Stomach smooth muscle (tissue), 2 donors: ENCODE measurements at regions not wholly inside any gene's neighbourhood (a gene's known extent, or its start where the extent isn't known, plus 50 kb on each side); places are given as distances from the start of the nearest gene placed in this dataset.

ENCODE experiments used
- H3K27ac ChIP-seq: one replicate; pipeline ENCODE4 v1.7.0; 2013; ENCODE audit warnings: mild to moderate bottlenecking, low read length, inconsistent platforms
- H3K27me3 ChIP-seq, 2 donors: one replicate each; pipeline ENCODE4 v1.7.0; 2013; ENCODE audit warnings: low read length in 2 of 2; ENCODE audit not compliant: insufficient read depth in 2 of 2, control insufficient read depth in 1 of 2
- H3K36me3 ChIP-seq, 2 donors: one replicate each; pipeline ENCODE4 v1.7.0; 2013; ENCODE audit warnings: low read length in 2 of 2; ENCODE audit not compliant: control insufficient read depth in 2 of 2, insufficient read depth in 2 of 2
- H3K4me1 ChIP-seq: one replicate; pipeline ENCODE4 v1.7.0; 2013; ENCODE audit warnings: low read length; ENCODE audit not compliant: control insufficient read depth, insufficient read depth
- H3K4me3 ChIP-seq, 2 donors: one replicate each; pipeline ENCODE4 v1.7.0; 2013; ENCODE audit warnings: low read length in 2 of 2
- H3K9ac ChIP-seq, 2 donors: one replicate each; pipeline ENCODE4 v1.7.0; 2013; ENCODE audit warnings: low read length in 2 of 2, mild to moderate bottlenecking in 1 of 2
- H3K9me3 ChIP-seq, 2 donors: one replicate each; pipeline ENCODE4 v1.7.0; 2013; ENCODE audit warnings: low read length in 2 of 2; ENCODE audit not compliant: control insufficient read depth in 2 of 2
- donor health status: healthy.
- donor health status: Pancreatic carcinoma.

- no peaks in the 10 kb centered on the region for H3K4me1 ChIP-seq
- H3K9ac ChIP-seq = no peak overlapping the region
- H3K27me3 ChIP-seq = no peaks in the 10 kb centered on the region
- H3K9me3 ChIP-seq = no peaks in the 10 kb centered on the region
- H3K27ac ChIP-seq = no peak overlapping the region
- H3K4me3 ChIP-seq = peak overlapping the region in 1 of 2 donors; percentile 10
- no peaks in the 10 kb centered on the region for H3K36me3 ChIP-seq
Measured at GRCh38 chr4:17206829-17207801, 304.8 kb downstream of the QDPR start.

- no peak overlapping the region for H3K9ac ChIP-seq
- no peaks in the 10 kb centered on the region for H3K4me1 ChIP-seq
- no peak overlapping the region for H3K4me3 ChIP-seq
- H3K27me3 ChIP-seq = no peaks in the 10 kb centered on the region
- no peak overlapping the region for H3K27ac ChIP-seq
- no peaks in the 10 kb centered on the region for H3K36me3 ChIP-seq
- no peaks in the 10 kb centered on the region for H3K9me3 ChIP-seq
Measured at GRCh38 chr4:17204908-17205307, 306.5 kb upstream of the LDB2 start.

GRCh38 chr4:17203797-17204196, 305.4 kb upstream of the LDB2 start:
- H3K27ac ChIP-seq = no peak overlapping the region
- no peak overlapping the region for H3K4me3 ChIP-seq
- H3K36me3 ChIP-seq = no peaks in the 10 kb centered on the region
- H3K4me1 ChIP-seq = no peaks in the 10 kb centered on the region
- H3K9ac ChIP-seq = no peak overlapping the region
- H3K27me3 ChIP-seq = no peaks in the 10 kb centered on the region
- no peaks in the 10 kb centered on the region for H3K9me3 ChIP-seq

GRCh38 chr4:17197070-17197469, 298.6 kb upstream of the LDB2 start:
- H3K9me3 ChIP-seq = peaks cover 0 to 4% of the 10 kb centered on the region in 2 donors
- no peak overlapping the region for H3K4me3 ChIP-seq
- H3K9ac ChIP-seq = no peak overlapping the region
- H3K36me3 ChIP-seq = no peaks in the 10 kb centered on the region
- H3K27ac ChIP-seq = no peak overlapping the region
- no peaks in the 10 kb centered on the region for H3K27me3 ChIP-seq
- H3K4me1 ChIP-seq = peaks cover 4% of the 10 kb centered on the region

- Histone ChIP-seq H3K27me3 (no peaks in the 10 kb centered on the region), H3K9me3 (peaks cover 0 to 4% of the 10 kb centered on the region in 2 donors), H3K4me1 (peaks cover 4% of the 10 kb centered on the region), H3K4me3 (no peak overlapping the region), H3K36me3 (no peaks in the 10 kb centered on the region), H3K9ac (no peak overlapping the region), H3K27ac (no peak overlapping the region)
Measured at GRCh38 chr4:17195461-17196275, 297.2 kb upstream of the LDB2 start.

- no peaks in the 10 kb centered on the region for H3K36me3 ChIP-seq
Measured at GRCh38 chr4:17194586-17194985, 296.1 kb upstream of the LDB2 start.

GRCh38 chr4:17189759-17190158, 291.3 kb upstream of the LDB2 start:
- Histone ChIP-seq H3K9me3 (peaks cover 0 to 4% of the 10 kb centered on the region in 2 donors), H3K9ac (no peak overlapping the region), H3K4me1 (peaks cover 6% of the 10 kb centered on the region), H3K27me3 (no peaks in the 10 kb centered on the region), H3K4me3 (no peak overlapping the region), H3K36me3 (no peaks in the 10 kb centered on the region), H3K27ac (no peak overlapping the region)

More at GRCh38 chr4:17194586-17194985, 296.1 kb upstream of the LDB2 start:
- peaks cover 4% of the 10 kb centered on the region for H3K4me1 ChIP-seq
- H3K9ac ChIP-seq = no peak overlapping the region
- H3K27me3 ChIP-seq = no peaks in the 10 kb centered on the region
- H3K9me3 ChIP-seq = peaks cover 0 to 4% of the 10 kb centered on the region in 2 donors
- H3K27ac ChIP-seq = no peak overlapping the region
- no peak overlapping the region for H3K4me3 ChIP-seq

GRCh38 chr4:17189401-17189720, 290.9 kb upstream of the LDB2 start:
- Histone ChIP-seq H3K4me1 (peaks cover 6% of the 10 kb centered on the region), H3K9me3 (peaks cover 0 to 4% of the 10 kb centered on the region in 2 donors), H3K27me3 (no peaks in the 10 kb centered on the region), H3K4me3 (no peak overlapping the region), H3K36me3 (no peaks in the 10 kb centered on the region), H3K9ac (no peak overlapping the region), H3K27ac (no peak overlapping the region)

GRCh38 chr4:17188547-17189400, 290.3 kb upstream of the LDB2 start:
- Histone ChIP-seq H3K27me3 (no peaks in the 10 kb centered on the region), H3K4me3 (no peak overlapping the region)

GRCh38 chr4:17188125-17188524, 289.7 kb upstream of the LDB2 start:
- Histone ChIP-seq H3K4me3 (no peak overlapping the region), H3K4me1 (peaks cover 6% of the 10 kb centered on the region), H3K36me3 (no peaks in the 10 kb centered on the region), H3K27ac (no peak overlapping the region), H3K9me3 (no peaks in the 10 kb centered on the region), H3K27me3 (no peaks in the 10 kb centered on the region), H3K9ac (no peak overlapping the region)

More at GRCh38 chr4:17188547-17189400, 290.3 kb upstream of the LDB2 start:
- H3K9me3 ChIP-seq = peaks cover 0 to 4% of the 10 kb centered on the region in 2 donors
- H3K4me1 ChIP-seq = peaks cover 6% of the 10 kb centered on the region
- H3K36me3 ChIP-seq = no peaks in the 10 kb centered on the region
- H3K27ac ChIP-seq = no peak overlapping the region
- H3K9ac ChIP-seq = no peak overlapping the region
